Adrenal gland (tissue), 9 donors: ENCODE measurements at regions not wholly inside any gene's neighbourhood (a gene's known extent, or its start where the extent isn't known, plus 50 kb on each side); places are given as distances from the start of the nearest gene placed in this dataset.

ENCODE experiments used
- DNase-seq, 7 donors: peaks; one replicate each; pipeline ENCODE4 v3.0.0-alpha.2; 2019 to 2020
- H3K27ac ChIP-seq, 5 donors: fragments of 200-600 bp; sonication (generic) in 4 of 5; 1 replicate in 3 of 5; 2 replicates in 2 of 5; pipeline versions ENCODE4 v1.5.1 to v1.8.0; 2016 to 2020; ENCODE audit warnings: mild to moderate bottlenecking in 1 of 5
- H3K27me3 ChIP-seq: fragments of 200-600 bp; 2 replicates; pipeline ENCODE4 v1.8.0; 2021
- H3K36me3 ChIP-seq, 2 donors: fragments of 200-600 bp; replicated peaks in 1 of 2; 1 replicate in 1 of 2; 2 replicates in 1 of 2; pipeline versions ENCODE4 v1.5.1 to v1.8.0; 2018 to 2022
- H3K4me1 ChIP-seq, 2 donors: fragments of 200-600 bp; replicated peaks in 1 of 2; 1 replicate in 1 of 2; 2 replicates in 1 of 2; pipeline versions ENCODE4 v1.5.1 to v1.8.0; 2018 to 2021
- H3K4me3 ChIP-seq, 4 donors: fragments of 200-600 bp; sonication (generic) in 3 of 4; one replicate each; pipeline ENCODE4 v1.5.1; 2016 to 2018
- H3K9me3 ChIP-seq, 3 donors: fragments of 200-600 bp; sonication (generic) in 1 of 3; replicated peaks in 1 of 3; 1 replicate in 2 of 3; 2 replicates in 1 of 3; pipeline versions ENCODE4 v1.5.1 to v1.8.0; 2016 to 2021
- CTCF ChIP-seq, 6 experiments: fragments of 450-650 bp in 4 of 6; fragments of 200-600 bp in 2 of 6; sonication (generic) in 1 of 6; IDR thresholded peaks; 1 replicate in 5 of 6; 2 replicates in 1 of 6; pipeline versions ENCODE4 v1.5.1 to v1.8.0; 2016 to 2021; ENCODE audit warnings: antibody characterized with exemption in 6 of 6, mild to moderate bottlenecking in 2 of 6, moderate library complexity in 1 of 6
- POLR2A ChIP-seq, 2 donors: fragments of 450-650 bp; IDR thresholded peaks; one replicate each; pipeline ENCODE4 v1.6.1; 2017; ENCODE audit warnings: antibody characterized with exemption in 2 of 2, mild to moderate bottlenecking in 2 of 2, moderate library complexity in 1 of 2
- WGBS, 4 donors: extraction: QIAGEN DNeasy Blood & Tissue Kit in 2 of 4; methylation state at CpG; one replicate each; pipeline versions ENCODE4 v1.1.5 to v1.1.7; 2013 to 2017; 5-methylcytosine and 5-hydroxymethylcytosine counted together
- intact Hi-C, 2 donors: fragments of 100-400 bp; cut with DNase I; formaldehyde crosslinking; loops; one replicate each; pipeline versions ENCODE4 v1.14.1 to v1.15.0; 2022 to 2023
- donor health status: healthy with polysubstance abuse.
- donor health status: Bipolar disorder and iron deficiency.
- donor health status: DM: yes; HTN: yes; CAD: no.
- donor health status: DM: no; HTN: no; CAD: no.
- donor health status: DM: no; HTN: no; CAD: no.

GRCh38 chr10:89092439-89092838, 101.8 kb downstream of the FAS start:
- H3K27ac ChIP-seq, result no peak overlapping the region
- no peaks in the 10 kb centered on the region for H3K4me1 ChIP-seq
- WGBS, 4 donors, result 85 to 100% (median 89%) methylated on average over 1 of the region's 1 CpG
- intact Hi-C loops, result no loop called here
- H3K4me3 ChIP-seq, result no peak overlapping the region
- no peaks in the 10 kb centered on the region for H3K9me3 ChIP-seq
- no peak for DNase-seq
- no peaks in the 10 kb centered on the region for H3K27me3 ChIP-seq
- no peaks in the 10 kb centered on the region for H3K36me3 ChIP-seq
- TF ChIP-seq CTCF (IDR thresholded peaks at IDR 0.05), result no peak
- TF ChIP-seq POLR2A (IDR thresholded peaks at IDR 0.05), result no peak

- WGBS, 4 donors, result 46 to 56% (median 50%) methylated on average over 3 of the region's 3 CpGs
- Histone ChIP-seq H3K4me3 (no peak overlapping the region), H3K36me3 (no peaks in the 10 kb centered on the region), H3K9me3 (no peaks in the 10 kb centered on the region), H3K27ac (peak overlapping the region in 1 of 5 donors; percentile 18), H3K4me1 (no peaks in the 10 kb centered on the region), H3K27me3 (no peaks in the 10 kb centered on the region)
- DNase-seq, result no peak
- intact Hi-C loops, result no loop called here
- TF ChIP-seq CTCF (IDR thresholded peaks at IDR 0.05) (no peak), POLR2A (IDR thresholded peaks at IDR 0.05) (no peak)
Measured at GRCh38 chr10:89091496-89091895, 100.9 kb downstream of the FAS start.

- 38 to 49% (median 43%) methylated on average over 6 of the region's 6 CpGs for WGBS, 4 donors
- intact Hi-C loops, result no loop called here
- DNase-seq, result no peak
- Histone ChIP-seq H3K27ac (no peak overlapping the region), H3K9me3 (no peaks in the 10 kb centered on the region), H3K27me3 (no peaks in the 10 kb centered on the region), H3K4me3 (no peak overlapping the region), H3K4me1 (no peaks in the 10 kb centered on the region), H3K36me3 (no peaks in the 10 kb centered on the region)
- TF ChIP-seq POLR2A (IDR thresholded peaks at IDR 0.05), result no peak
- TF ChIP-seq CTCF (IDR thresholded peaks at IDR 0.05), result no peak
Measured at GRCh38 chr10:89090756-89091445, 100.3 kb downstream of the FAS start.

GRCh38 chr10:89086801-89087521, 96.4 kb downstream of the FAS start:
- TF ChIP-seq CTCF (IDR thresholded peaks at IDR 0.05), result no peak
- TF ChIP-seq POLR2A (IDR thresholded peaks at IDR 0.05), result no peak
- Histone ChIP-seq H3K4me1 (no peaks in the 10 kb centered on the region), H3K27ac (peak overlapping the region in 2 of 5 donors; percentile 33 to 68), H3K27me3 (no peaks in the 10 kb centered on the region), H3K9me3 (no peaks in the 10 kb centered on the region), H3K4me3 (no peak overlapping the region), H3K36me3 (no peaks in the 10 kb centered on the region)
- DNase-seq, result peak in 6 of 7 donors; percentile 20 to 70 (median 38)
- intact Hi-C loops, result no loop called here
- 66 to 71% (median 68%) methylated on average over 12 to 13 of the region's 13 CpGs for WGBS, 4 donors
